ENCODE measurements at regions not wholly inside any gene's neighbourhood (a gene's known extent, or its start where the extent isn't known, plus 50 kb on each side); places are given as distances from the start of the nearest gene placed in this dataset.

DNA sequence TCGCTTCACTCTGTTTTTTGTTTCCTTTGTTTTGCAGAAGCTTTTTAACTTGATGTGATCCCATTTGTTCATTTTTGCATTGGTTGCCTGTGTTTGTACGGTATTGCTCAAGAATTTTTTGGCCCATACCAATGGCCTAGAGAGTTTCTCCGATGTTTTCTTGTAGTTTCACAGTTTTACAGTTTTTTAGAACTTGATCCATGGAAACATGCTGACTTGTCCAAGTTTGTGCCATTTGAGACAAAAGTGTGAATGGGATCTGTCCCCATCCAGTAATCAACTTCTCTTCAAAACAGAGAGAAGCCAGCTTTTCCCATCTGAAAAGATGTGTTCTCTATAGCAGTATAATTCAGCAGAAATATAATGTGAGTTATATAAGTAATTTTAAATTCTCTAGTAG, 266.5 kb upstream of the LRTM1 start:
- no peak for FAIRE-seq
- POLR2A ChIA-PET = no interaction called here
- Histone ChIP-seq H3K4me1 (ENCODE audit: control insufficient read depth, insufficient read depth, low read length) (no peaks in the 10 kb centered on the region), H3K79me2 (ENCODE audit: control insufficient read depth, insufficient read depth, low read length) (no peaks in the 10 kb centered on the region), H3K9me3 (replicated peaks; ENCODE audit: control insufficient read depth, insufficient read depth, low read length) (no peaks in the 10 kb centered on the region), H3K4me2 (ENCODE audit: control insufficient read depth, insufficient read depth) (no peak overlapping the region), H3K27ac (ENCODE audit: control insufficient read depth, insufficient read depth) (no peak overlapping the region), H3K4me3 (no peak overlapping the region), H2AFZ (ENCODE audit: control insufficient read depth, low read depth, low read length) (no peak overlapping the region), H3K36me3 (ENCODE audit: control insufficient read depth in 2 of 2, insufficient read depth in 2 of 2, low read length in 1 of 2) (no peaks in the 10 kb centered on the region), H3K9ac (ENCODE audit: control insufficient read depth, insufficient read depth, low read length) (no peak overlapping the region), H3K27me3 (replicated peaks in 1 of 2; ENCODE audit: control insufficient read depth in 2 of 2, insufficient read depth in 2 of 2, low read length in 1 of 2) (peaks cover 0 to 3% of the 10 kb centered on the region in 2 experiments; a peak in 1 of 4 replicates), H4K20me1 (ENCODE audit: control insufficient read depth, insufficient read depth) (no peaks in the 10 kb centered on the region)
- CTCF ChIA-PET = no interaction called here
- SMC1A ChIA-PET (ENCODE audit: uncharacterized antibody, unreplicated experiment) = interaction anchor here (0.6 kb wide), 1 partner anchor 1168 kb away, joined by 3 read pairs; no protein-coding TSS in a partner anchor
- intact Hi-C loops (cut with micrococcal nuclease; ENCODE audit: unreplicated experiment) = no loop called here
- no peak for TF ChIP-seq PAX8 (IDR thresholded peaks at IDR 0.05)
- no peak for TF ChIP-seq ATF7 (IDR thresholded peaks at IDR 0.05; ENCODE audit: low read depth)
- no peak for TF ChIP-seq CREM (IDR thresholded peaks at IDR 0.05; ENCODE audit: low read depth)
- no peak for TF ChIP-seq GATAD2B (conservative IDR thresholded peaks at IDR 0.05; ENCODE audit: low read depth)
- TF ChIP-seq, protein P1, sequence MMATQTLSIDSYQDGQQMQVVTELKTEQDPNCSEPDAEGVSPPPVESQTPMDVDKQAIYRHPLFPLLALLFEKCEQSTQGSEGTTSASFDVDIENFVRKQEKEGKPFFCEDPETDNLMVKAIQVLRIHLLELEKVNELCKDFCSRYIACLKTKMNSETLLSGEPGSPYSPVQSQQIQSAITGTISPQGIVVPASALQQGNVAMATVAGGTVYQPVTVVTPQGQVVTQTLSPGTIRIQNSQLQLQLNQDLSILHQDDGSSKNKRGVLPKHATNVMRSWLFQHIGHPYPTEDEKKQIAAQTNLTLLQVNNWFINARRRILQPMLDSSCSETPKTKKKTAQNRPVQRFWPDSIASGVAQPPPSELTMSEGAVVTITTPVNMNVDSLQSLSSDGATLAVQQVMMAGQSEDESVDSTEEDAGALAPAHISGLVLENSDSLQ (IDR thresholded peaks at IDR 0.05) = no peak
- no peak for TF ChIP-seq SPI1 (IDR thresholded peaks at IDR 0.05; ENCODE audit: borderline replicate concordance, insufficient read depth, low read depth, low read length)
- no peak for TF ChIP-seq CHD2 (IDR thresholded peaks at IDR 0.05; ENCODE audit: borderline replicate concordance, low read depth, low read length)
- TF ChIP-seq SREBF1 (IDR thresholded peaks at IDR 0.05; ENCODE audit: low read length) = no peak
- in situ Hi-C loops (cut with MboI) = no loop called here
- no peak for ATAC-seq
- WGBS (ENCODE audit: insufficient coverage, insufficient replicate concordance, low lambda C conversion rate, missing lambda C conversion rate) = 49% methylated on average over 3 of the region's 3 CpGs
- RAD21 ChIA-PET (ENCODE audit: unreplicated experiment) = no interaction called here
- no peak for DNase-seq (ENCODE audit: low read depth, low spot score)
- BruUV-seq (replicated peaks) = no TSS peak

Measured in GM12878 (cell line).